HG03066 (cell line): ENCODE measurements at regions not wholly inside any gene's neighbourhood (a gene's known extent, or its start where the extent isn't known, plus 50 kb on each side); places are given as distances from the start of the nearest gene placed in this dataset.
"Not testable (repeated sequence)": the region's sequence is repeated elsewhere in the genome, so short reads cannot be mapped to it uniquely, and the experiment has no call there.

Experiments
- ATAC-seq: cut with Tn5 transposase; IDR thresholded peaks from one replicate; pipeline ENCODE4 v1.9.1; 2021; ENCODE audit warnings: low read depth; ENCODE audit not compliant: unreplicated experiment

GRCh38 chr13:72657379-72657778 is 70.0 kb downstream of the MZT1 start:
- no peak for ATAC-seq

- no peak for ATAC-seq
Measured at GRCh38 chr13:72656357-72656756, 71.1 kb downstream of the MZT1 start.

- ATAC-seq = no peak
Measured at GRCh38 chr13:72653506-72653905, 73.9 kb downstream of the MZT1 start.

GRCh38 chr13:72652681-72653080 is 74.7 kb downstream of the MZT1 start:
- ATAC-seq = no peak

GRCh38 chr13:72651144-72651543 is 76.3 kb downstream of the MZT1 start:
- ATAC-seq = no peak

GRCh38 chr13:72650051-72650700 is 77.3 kb downstream of the MZT1 start:
- ATAC-seq = no peak

GRCh38 chr13:72648513-72649065 is 78.8 kb downstream of the MZT1 start:
- no peak for ATAC-seq

- no peak for ATAC-seq
Measured at GRCh38 chr13:72647422-72647821, 80.0 kb downstream of the MZT1 start.

- no peak for ATAC-seq
Measured at GRCh38 chr13:72645521-72645920, 81.9 kb downstream of the MZT1 start.

- ATAC-seq = peak; percentile 73
Measured at GRCh38 chr13:72643311-72643989, 84.0 kb downstream of the MZT1 start.

GRCh38 chr13:72639377-72639776 is 88.1 kb downstream of the MZT1 start:
- ATAC-seq = no peak

GRCh38 chr13:72638059-72638815 is 89.2 kb downstream of the MZT1 start:
- no peak for ATAC-seq

- ATAC-seq = no peak
Measured at GRCh38 chr13:72637561-72637960, 89.9 kb downstream of the MZT1 start.

GRCh38 chr13:72634859-72635258 is 92.6 kb downstream of the MZT1 start:
- no peak for ATAC-seq

GRCh38 chr13:72622546-72622945 is 104.9 kb downstream of the MZT1 start:
- no peak for ATAC-seq

- ATAC-seq = no peak
Measured at GRCh38 chr13:72620874-72621273, 106.6 kb downstream of the MZT1 start.

GRCh38 chr13:72617951-72618350 is 109.5 kb downstream of the MZT1 start:
- ATAC-seq = no peak

- no peak for ATAC-seq
Measured at GRCh38 chr13:72617186-72617585, 110.2 kb downstream of the MZT1 start.

GRCh38 chr13:72610251-72610891 is 117.1 kb downstream of the MZT1 start:
- ATAC-seq = not testable (repeated sequence)

GRCh38 chr13:72599178-72599743 is 128.2 kb downstream of the MZT1 start:
- no peak for ATAC-seq
